Mesendoderm (in vitro differentiated cells): ENCODE measurements at regions not wholly inside any gene's neighbourhood (a gene's known extent, or its start where the extent isn't known, plus 50 kb on each side); places are given as distances from the start of the nearest gene placed in this dataset.

Experiments used
- DNase-seq: peaks from one replicate; pipeline ENCODE4 v3.0.0; 2013
- H2AK5ac ChIP-seq: 2 replicates; pipeline ENCODE4 v1.6.1; 2013; ENCODE audit warnings: low read length, inconsistent platforms
- H2BK120ac ChIP-seq: 2 replicates; pipeline ENCODE4 v1.6.1; 2013; ENCODE audit warnings: low read depth, mild to moderate bottlenecking, low read length, moderate library complexity, mixed read lengths
- H2BK15ac ChIP-seq: replicated peaks from 2 replicates; pipeline ENCODE4 v1.6.1; 2013; ENCODE audit warnings: low read depth, mild to moderate bottlenecking, moderate library complexity
- H2BK5ac ChIP-seq: 2 replicates; pipeline ENCODE4 v1.6.1; 2013; ENCODE audit warnings: low read length, inconsistent platforms
- H3K18ac ChIP-seq: 2 replicates; pipeline ENCODE4 v1.6.1; 2013; ENCODE audit warnings: mild to moderate bottlenecking, low read length, mixed read lengths
- H3K23ac ChIP-seq: one replicate; pipeline ENCODE4 v1.6.1; 2013; ENCODE audit warnings: low read length
- H3K27ac ChIP-seq: 2 replicates; pipeline ENCODE4 v1.5.1; 2013; ENCODE audit warnings: low read depth, mild to moderate bottlenecking, inconsistent platforms, low read length, moderate library complexity
- H3K27me3 ChIP-seq: 2 replicates; pipeline ENCODE4 v1.6.1; 2013; ENCODE audit warnings: low read length, control low read depth, mild to moderate bottlenecking, inconsistent platforms; ENCODE audit not compliant: insufficient read depth, poor library complexity
- H3K36me3 ChIP-seq: 2 replicates; pipeline ENCODE4 v1.6.1; 2013; ENCODE audit warnings: low read length, inconsistent platforms; ENCODE audit not compliant: control insufficient read depth, insufficient read depth
- H3K4ac ChIP-seq: one replicate; pipeline ENCODE4 v1.6.1; 2013; ENCODE audit warnings: low read depth, mild to moderate bottlenecking, low read length, moderate library complexity
- H3K4me1 ChIP-seq: 2 replicates; pipeline ENCODE4 v1.6.1; 2013; ENCODE audit warnings: low read depth, low read length, inconsistent platforms; ENCODE audit not compliant: control insufficient read depth
- H3K4me2 ChIP-seq: 2 replicates; pipeline ENCODE4 v1.6.1; 2013; ENCODE audit warnings: low read length
- H3K4me3 ChIP-seq: 2 replicates; pipeline ENCODE4 v1.5.1; 2013; ENCODE audit warnings: mild to moderate bottlenecking, low read length
- H3K56ac ChIP-seq: one replicate; pipeline ENCODE4 v1.6.1; 2013; ENCODE audit warnings: low read length
- H3K79me1 ChIP-seq: 2 replicates; pipeline ENCODE4 v1.6.1; 2013; ENCODE audit warnings: low read length, inconsistent platforms
- H3K79me2 ChIP-seq: 2 replicates; pipeline ENCODE4 v1.6.1; 2013; ENCODE audit warnings: mild to moderate bottlenecking, low read length; ENCODE audit not compliant: control insufficient read depth, insufficient read depth
- H3K9ac ChIP-seq: 2 replicates; pipeline ENCODE4 v1.6.1; 2013; ENCODE audit warnings: low read length, inconsistent platforms
- H4K5ac ChIP-seq: one replicate; pipeline ENCODE4 v1.6.1; 2013; ENCODE audit warnings: low read length
- H4K8ac ChIP-seq: one replicate; pipeline ENCODE4 v1.6.1; 2013; ENCODE audit warnings: low read depth, mild to moderate bottlenecking, control low read depth, low read length, moderate library complexity
- WGBS: extraction: QIAGEN DNeasy Blood & Tissue Kit; methylation state at CpG from one replicate; pipeline ENCODE4 v1.1.7; 2013; ENCODE audit warnings: low lambda C conversion rate, missing lambda C conversion rate; ENCODE audit not compliant: insufficient coverage; ENCODE audit errors: extremely low coverage; 5-methylcytosine and 5-hydroxymethylcytosine counted together

DNA sequence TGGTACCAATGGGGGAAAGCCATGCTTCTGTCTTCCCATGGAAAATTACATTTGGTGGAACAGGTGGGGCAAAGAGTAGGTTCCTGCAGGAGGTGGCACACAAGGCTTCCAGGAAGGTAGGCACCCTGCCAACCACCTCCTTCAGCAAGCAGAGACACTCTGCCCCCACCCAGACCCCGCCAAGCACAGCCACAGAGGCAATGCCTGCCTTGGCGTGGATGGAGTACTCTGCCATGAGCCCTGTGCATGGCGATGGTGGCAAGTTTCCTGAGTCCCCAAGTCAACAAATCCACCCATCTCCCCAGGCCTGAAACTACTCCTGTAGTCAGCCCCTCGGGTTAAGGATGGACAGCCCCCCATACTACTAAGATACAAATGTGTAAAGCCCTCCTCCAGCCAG lies 119.2 kb upstream of the GNAO1 start:
- Histone ChIP-seq H3K27me3 (no peaks in the 10 kb centered on the region), H3K56ac (no peak overlapping the region), H3K79me1 (no peaks in the 10 kb centered on the region), H4K5ac (no peak overlapping the region), H3K18ac (no peak overlapping the region), H3K36me3 (no peaks in the 10 kb centered on the region), H4K8ac (no peak overlapping the region), H3K4me2 (no peak overlapping the region), H2BK120ac (no peak overlapping the region), H3K9ac (no peak overlapping the region), H2AK5ac (no peak overlapping the region), H3K4ac (no peak overlapping the region), H2BK5ac (no peak overlapping the region), H2BK15ac (no peak overlapping the region), H3K23ac (no peak overlapping the region), H3K4me1 (no peaks in the 10 kb centered on the region), H3K79me2 (no peaks in the 10 kb centered on the region), H3K27ac (no peak overlapping the region), H3K4me3 (no peak overlapping the region)
- DNase-seq: no peak
- no CpG with 5 or more reads among the region's 4 CpGs for WGBS

DNA sequence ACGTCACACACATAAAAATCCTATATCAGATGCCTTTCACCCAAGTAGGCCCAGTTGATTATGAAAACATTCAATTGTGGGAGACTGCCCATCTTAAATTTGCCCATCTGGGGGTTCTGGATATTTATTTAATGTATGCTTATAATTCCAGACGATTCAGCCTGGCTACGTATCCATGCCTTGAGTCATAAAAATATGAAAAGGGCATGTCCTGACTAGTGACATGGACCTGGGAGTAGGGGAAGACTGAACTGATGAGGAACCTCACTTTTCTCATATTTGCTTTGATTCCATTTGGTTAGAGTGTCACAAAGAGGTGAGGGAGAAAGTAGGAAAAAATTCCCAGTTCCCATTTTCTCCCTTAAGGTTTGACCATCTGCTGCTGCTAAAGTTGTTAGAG lies 122.5 kb upstream of the GNAO1 start:
- Histone ChIP-seq H3K79me2 (no peaks in the 10 kb centered on the region), H3K4me3 (no peak overlapping the region), H2BK120ac (no peak overlapping the region), H3K27me3 (no peaks in the 10 kb centered on the region), H4K8ac (no peak overlapping the region), H3K23ac (no peak overlapping the region), H2BK5ac (no peak overlapping the region), H3K79me1 (no peaks in the 10 kb centered on the region), H3K18ac (no peak overlapping the region), H3K27ac (no peak overlapping the region), H2AK5ac (no peak overlapping the region), H3K4me1 (no peaks in the 10 kb centered on the region), H3K4me2 (no peak overlapping the region), H3K56ac (no peak overlapping the region), H2BK15ac (no peak overlapping the region), H3K36me3 (no peaks in the 10 kb centered on the region), H3K4ac (no peak overlapping the region), H4K5ac (no peak overlapping the region), H3K9ac (no peak overlapping the region)
- no CpG with 5 or more reads among the region's 3 CpGs for WGBS
- DNase-seq: no peak

DNA sequence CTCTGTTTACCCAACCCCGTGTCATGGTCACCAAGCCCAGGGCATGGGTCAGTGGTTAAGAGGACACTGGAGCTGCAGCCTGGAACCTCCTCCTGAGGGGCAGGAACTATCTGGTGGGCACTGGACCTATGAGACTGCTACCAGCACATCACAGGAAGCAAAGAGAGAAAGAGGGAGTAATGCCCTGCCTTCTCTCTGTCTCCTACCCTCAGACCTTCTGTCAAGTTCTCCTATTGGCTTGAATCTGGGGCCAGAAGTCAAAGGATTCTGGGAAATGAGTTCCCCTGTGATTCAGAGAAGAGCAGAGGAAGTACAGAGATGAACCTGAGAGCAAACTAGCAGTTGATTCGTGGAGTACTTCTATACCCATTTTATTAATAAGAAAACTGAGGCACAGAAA lies 123.0 kb upstream of the GNAO1 start:
- Histone ChIP-seq H3K4me2 (no peak overlapping the region), H4K8ac (no peak overlapping the region), H4K5ac (no peak overlapping the region), H3K56ac (no peak overlapping the region), H3K18ac (no peak overlapping the region), H3K79me2 (no peaks in the 10 kb centered on the region), H3K4ac (no peak overlapping the region), H3K36me3 (no peaks in the 10 kb centered on the region), H3K79me1 (no peaks in the 10 kb centered on the region), H2BK120ac (no peak overlapping the region), H2AK5ac (no peak overlapping the region), H3K27me3 (no peaks in the 10 kb centered on the region), H2BK5ac (no peak overlapping the region), H3K9ac (no peak overlapping the region), H3K4me1 (no peaks in the 10 kb centered on the region), H3K23ac (no peak overlapping the region), H3K27ac (no peak overlapping the region), H2BK15ac (no peak overlapping the region), H3K4me3 (no peak overlapping the region)
- no CpG with 5 or more reads among the region's 2 CpGs for WGBS
- DNase-seq: no peak

DNA sequence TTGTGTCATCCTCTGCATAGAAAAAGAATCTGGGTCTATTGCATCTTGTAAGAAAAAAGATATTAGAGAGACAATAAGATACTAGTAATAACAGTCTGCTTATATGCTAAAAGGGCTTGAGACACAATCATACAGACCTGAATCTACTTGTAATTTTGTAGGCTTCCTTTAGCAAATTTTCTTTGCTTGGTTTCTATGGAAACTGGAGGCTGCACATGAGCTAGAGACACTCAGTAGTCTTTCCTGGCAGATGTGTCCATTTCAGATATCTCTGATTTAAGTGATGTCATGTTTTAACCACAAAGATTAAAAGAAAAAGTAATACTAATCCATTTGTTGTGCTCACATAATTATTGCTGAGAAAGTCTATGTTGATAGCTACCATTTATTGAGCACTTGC lies 123.9 kb upstream of the GNAO1 start:
- H3K79me1 ChIP-seq: no peaks in the 10 kb centered on the region
- no peak overlapping the region for H3K27ac ChIP-seq
- H2BK120ac ChIP-seq: no peak overlapping the region
- H3K36me3 ChIP-seq: no peaks in the 10 kb centered on the region
- no peaks in the 10 kb centered on the region for H3K79me2 ChIP-seq
- no peak overlapping the region for H2BK5ac ChIP-seq
- H3K4me1 ChIP-seq: no peaks in the 10 kb centered on the region
- no peak overlapping the region for H4K5ac ChIP-seq
- no peaks in the 10 kb centered on the region for H3K27me3 ChIP-seq
- no peak overlapping the region for H3K4ac ChIP-seq
- no peak for DNase-seq
- H3K4me2 ChIP-seq: no peak overlapping the region
- no peak overlapping the region for H2BK15ac ChIP-seq
- H3K9ac ChIP-seq: no peak overlapping the region
- H3K4me3 ChIP-seq: no peak overlapping the region
- H2AK5ac ChIP-seq: no peak overlapping the region
- H3K56ac ChIP-seq: no peak overlapping the region
- no peak overlapping the region for H3K18ac ChIP-seq
- no peak overlapping the region for H4K8ac ChIP-seq
- no peak overlapping the region for H3K23ac ChIP-seq

DNA sequence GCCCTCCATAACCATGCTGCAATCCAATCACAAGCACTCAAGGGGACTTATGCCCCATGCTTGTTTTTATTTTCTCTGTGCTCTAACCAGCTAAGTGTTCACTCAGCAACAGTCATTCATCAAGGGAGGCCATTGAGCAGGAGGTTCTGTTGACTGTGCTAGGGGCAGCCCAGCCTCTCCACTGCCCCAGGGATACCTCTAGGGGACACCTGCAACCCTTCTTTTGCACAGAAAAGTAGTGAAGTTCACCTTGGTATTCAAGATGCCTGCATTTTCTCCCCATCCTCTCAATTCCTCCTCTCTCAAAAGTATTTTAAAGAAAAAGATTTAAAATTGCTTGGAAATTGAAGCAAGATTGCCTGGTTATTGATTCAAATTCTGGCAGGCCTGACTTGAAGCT lies 124.7 kb upstream of the GNAO1 start:
- H3K27me3 ChIP-seq: no peaks in the 10 kb centered on the region
- no peak overlapping the region for H4K5ac ChIP-seq
- no peaks in the 10 kb centered on the region for H3K4me1 ChIP-seq
- H2BK120ac ChIP-seq: no peak overlapping the region
- no peaks in the 10 kb centered on the region for H3K79me2 ChIP-seq
- H3K4ac ChIP-seq: no peak overlapping the region
- H2AK5ac ChIP-seq: no peak overlapping the region
- no peaks in the 10 kb centered on the region for H3K36me3 ChIP-seq
- no peak overlapping the region for H3K23ac ChIP-seq
- H3K18ac ChIP-seq: no peak overlapping the region
- no peak overlapping the region for H3K4me3 ChIP-seq
- H4K8ac ChIP-seq: no peak overlapping the region
- H3K4me2 ChIP-seq: no peak overlapping the region
- H2BK15ac ChIP-seq: no peak overlapping the region
- H3K56ac ChIP-seq: no peak overlapping the region
- H2BK5ac ChIP-seq: no peak overlapping the region
- H3K79me1 ChIP-seq: no peaks in the 10 kb centered on the region
- DNase-seq: no peak
- no peak overlapping the region for H3K9ac ChIP-seq
- no peak overlapping the region for H3K27ac ChIP-seq

DNA sequence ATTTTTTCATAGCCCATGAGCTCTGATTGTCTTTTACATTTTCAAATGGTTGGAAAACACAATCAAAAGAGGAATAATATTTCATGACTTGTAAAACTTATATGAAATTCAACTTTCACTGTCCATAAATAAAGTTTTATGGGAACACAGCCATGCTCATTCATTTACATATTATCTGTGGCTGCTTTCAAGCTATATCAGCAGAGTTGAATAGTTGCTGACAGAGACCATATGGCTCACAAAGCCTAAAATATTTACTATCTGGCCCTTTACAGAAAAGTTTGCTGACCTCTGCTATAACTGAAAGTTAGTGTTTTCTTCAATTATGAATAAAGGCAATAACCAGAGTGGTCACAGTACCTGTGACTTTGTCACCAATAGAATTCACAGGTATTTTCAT lies 128.2 kb upstream of the GNAO1 start:
- Histone ChIP-seq H3K27me3 (no peaks in the 10 kb centered on the region), H3K18ac (no peak overlapping the region), H2AK5ac (no peak overlapping the region), H4K8ac (no peak overlapping the region), H3K27ac (no peak overlapping the region), H2BK120ac (no peak overlapping the region), H3K4me3 (no peak overlapping the region), H3K56ac (no peak overlapping the region), H2BK15ac (no peak overlapping the region), H3K4me1 (no peaks in the 10 kb centered on the region), H3K79me2 (no peaks in the 10 kb centered on the region), H3K36me3 (no peaks in the 10 kb centered on the region), H3K9ac (no peak overlapping the region), H3K4me2 (no peak overlapping the region), H4K5ac (no peak overlapping the region), H3K4ac (no peak overlapping the region), H3K79me1 (no peaks in the 10 kb centered on the region), H3K23ac (no peak overlapping the region), H2BK5ac (no peak overlapping the region)
- DNase-seq: no peak
